GM18499 (cell line): ENCODE measurements at regions not wholly inside any gene's neighbourhood (a gene's known extent, or its start where the extent isn't known, plus 50 kb on each side); places are given as distances from the start of the nearest gene placed in this dataset.

Experiments
- ATAC-seq: cut with Tn5 transposase; IDR thresholded peaks from one replicate; pipeline ENCODE4 v1.9.1; 2021; ENCODE audit warnings: moderate number of reproducible peaks; ENCODE audit not compliant: insufficient read depth, unreplicated experiment

DNA sequence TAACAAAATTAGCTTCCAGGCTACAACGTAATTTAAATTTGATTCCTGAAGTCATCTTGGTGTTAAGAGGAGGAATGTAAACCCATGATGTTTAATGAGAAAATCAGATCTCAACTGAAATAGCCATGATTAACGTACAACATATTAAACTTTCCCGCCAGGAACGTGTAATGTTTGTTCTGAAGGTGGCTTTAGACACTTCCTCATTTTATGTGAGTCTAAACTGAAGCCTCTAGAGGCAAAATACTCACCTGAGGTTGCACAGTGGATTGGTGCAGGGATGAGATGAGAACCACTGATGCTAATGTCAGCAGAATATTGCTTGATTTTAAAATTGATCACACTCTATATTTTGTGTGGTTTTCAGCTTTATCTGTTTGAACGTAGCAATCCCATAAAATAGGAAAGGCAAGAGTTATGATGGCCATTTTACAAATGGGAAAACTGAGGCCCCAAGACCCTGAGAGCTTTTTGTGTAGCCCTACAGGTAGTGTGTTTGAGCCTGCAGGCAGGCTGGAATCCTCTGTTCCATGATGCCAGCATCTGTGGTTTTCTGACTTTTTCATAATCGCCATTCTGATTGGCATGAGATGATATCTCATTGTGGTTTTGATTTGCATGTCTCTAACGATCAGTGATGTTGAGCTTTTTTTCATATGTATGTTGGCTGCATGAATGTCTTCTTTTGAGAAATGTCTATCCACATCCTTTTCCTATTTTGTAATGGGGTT lies 243.7 kb upstream of the BMPER start:
- no peak for ATAC-seq

DNA sequence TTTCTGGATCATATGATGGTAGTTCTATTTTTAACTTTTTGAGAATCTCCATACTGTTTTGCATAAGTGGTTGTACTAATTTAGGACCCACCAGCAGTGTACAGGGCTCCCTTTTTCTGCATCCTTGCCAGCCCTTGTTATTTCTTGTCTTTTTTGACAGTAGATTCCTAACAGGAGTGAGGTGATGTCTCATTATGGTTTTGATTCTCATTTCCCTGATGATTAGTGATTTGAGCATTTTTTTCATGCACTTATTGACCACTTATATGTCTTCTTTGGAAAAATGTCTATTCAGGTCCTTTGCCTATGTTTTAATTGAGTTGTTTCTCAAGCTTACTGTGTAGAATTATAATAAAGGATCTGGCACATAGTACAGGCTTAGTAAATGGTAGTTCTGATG lies 238.8 kb upstream of the BMPER start:
- no peak for ATAC-seq

GRCh38 chr7:33667196-33667595 lies 238.1 kb upstream of the BMPER start:
- no peak for ATAC-seq

DNA sequence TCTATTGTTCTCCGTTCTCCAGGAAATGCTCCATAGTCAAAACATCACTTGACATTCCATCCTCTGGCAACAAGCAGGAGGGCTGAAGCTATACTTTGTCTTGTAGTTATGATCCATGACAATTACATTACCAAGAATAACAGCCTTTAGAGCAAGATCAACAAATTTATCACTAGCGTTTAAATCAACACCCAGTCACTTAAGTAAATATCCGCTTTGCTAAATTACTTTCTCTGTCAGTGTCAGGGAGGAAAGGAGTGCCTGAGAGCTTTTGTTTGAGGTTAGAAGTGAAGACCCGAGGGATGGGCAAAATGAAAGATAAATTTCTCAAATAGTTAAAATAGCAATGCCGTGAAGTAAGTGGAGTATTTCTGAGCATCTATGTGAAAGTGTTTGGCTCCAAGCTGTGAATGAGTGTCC lies 236.1 kb upstream of the BMPER start:
- ATAC-seq: no peak

GRCh38 chr7:33671531-33672262 lies 233.6 kb upstream of the BMPER start:
- ATAC-seq: peak; percentile 66

- no peak for ATAC-seq
Measured at GRCh38 chr7:33673029-33673700, 232.2 kb upstream of the BMPER start.

- no peak for ATAC-seq
Measured at GRCh38 chr7:33674804-33675411, 230.4 kb upstream of the BMPER start.

GRCh38 chr7:33677556-33677955 lies 227.8 kb upstream of the BMPER start:
- ATAC-seq: no peak

- ATAC-seq: no peak
Measured at GRCh38 chr7:33678569-33679335, 226.6 kb upstream of the BMPER start.

GRCh38 chr7:33680682-33681081 lies 224.7 kb upstream of the BMPER start:
- ATAC-seq: no peak

DNA sequence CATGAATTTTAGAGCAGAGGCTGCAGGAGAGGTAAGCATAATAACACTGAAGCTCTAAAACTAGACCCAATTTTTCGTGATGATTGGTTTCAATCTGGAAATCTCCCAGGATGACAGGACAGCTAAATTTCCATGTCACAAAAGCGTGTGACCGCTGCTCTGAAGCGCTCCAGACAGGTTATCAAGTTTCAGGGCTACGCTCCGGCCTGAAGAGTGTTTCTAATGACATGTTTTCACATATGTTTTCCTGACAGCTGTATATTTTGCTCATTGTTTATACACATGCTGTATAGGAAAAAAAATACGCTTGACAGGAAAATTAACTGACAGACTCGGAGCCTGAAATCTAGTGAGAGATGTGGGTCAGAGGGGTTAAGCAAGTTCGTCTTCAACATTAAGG lies 219.8 kb upstream of the BMPER start:
- ATAC-seq: no peak

DNA sequence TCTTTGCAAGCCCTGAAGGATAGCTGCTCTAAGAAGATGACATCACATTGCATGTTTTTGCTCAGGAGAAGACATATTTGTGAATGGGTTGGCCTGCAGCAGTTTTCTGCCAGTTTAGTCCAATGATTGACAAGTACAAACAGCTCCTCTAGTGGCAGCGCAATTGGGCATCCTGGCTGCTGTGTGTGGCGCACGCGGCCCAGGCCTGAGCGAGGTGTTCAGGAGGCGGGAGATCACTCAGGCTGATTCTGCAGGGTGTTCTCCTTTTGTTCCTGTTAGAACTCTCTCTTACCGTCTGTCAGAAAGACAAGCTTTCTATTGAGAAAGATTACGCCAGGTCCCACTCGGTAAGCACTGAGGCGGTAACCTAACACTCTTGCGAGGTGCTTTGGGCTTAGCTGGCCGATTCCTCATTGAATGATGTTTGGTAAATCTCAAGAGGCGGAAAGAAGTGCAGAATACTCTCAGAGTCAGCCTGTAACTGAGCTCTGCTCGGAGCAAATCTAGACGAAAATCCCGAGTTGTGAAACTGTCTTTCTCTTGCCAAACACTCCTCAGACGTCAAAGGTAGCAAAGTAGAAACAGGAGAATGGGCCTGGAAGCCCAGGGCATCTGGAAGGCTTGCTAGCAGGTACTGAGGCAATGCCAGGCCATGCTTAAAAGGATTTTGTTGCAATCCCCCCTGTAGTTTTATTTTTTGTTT lies 219.2 kb upstream of the BMPER start:
- ATAC-seq: no peak

DNA sequence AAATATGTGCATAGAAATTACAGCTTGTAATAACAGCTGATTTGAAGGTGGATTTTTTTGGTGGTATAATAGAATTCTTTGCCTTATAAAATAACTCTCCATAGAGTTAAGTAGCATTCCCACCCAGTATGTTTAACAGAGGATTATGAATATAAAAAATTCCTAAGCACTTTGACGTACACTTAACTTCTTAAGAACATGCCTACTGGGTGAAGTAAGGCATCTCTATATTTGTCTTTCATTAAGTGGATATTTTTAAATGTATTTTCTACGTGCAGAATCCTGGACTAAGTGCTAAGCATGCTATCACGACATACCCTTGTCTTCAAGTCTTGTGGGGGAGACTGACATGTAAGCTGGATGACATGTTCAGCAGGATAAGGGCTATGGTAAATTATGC lies 217.7 kb upstream of the BMPER start:
- no peak for ATAC-seq

DNA sequence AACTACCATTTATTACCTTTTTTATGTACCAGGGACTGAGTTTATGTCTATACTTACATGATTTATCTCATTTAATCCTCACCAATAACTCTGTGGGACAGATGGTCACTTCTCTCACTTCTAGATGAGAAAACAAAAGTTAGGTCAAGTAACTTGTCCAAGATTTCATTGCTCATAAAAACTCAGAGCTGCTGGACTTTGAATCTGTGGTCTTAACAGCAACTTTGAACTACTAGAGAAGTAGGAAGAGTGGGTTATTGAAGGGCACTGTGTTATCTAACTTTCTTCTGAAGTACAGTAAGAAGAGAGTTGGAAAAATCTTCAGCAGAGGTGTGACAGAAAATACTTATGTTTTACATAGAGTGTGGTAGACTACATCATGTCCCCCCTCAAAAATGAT lies 214.2 kb upstream of the BMPER start:
- ATAC-seq: no peak

GRCh38 chr7:33692956-33693355 lies 212.4 kb upstream of the BMPER start:
- ATAC-seq: no peak

GRCh38 chr7:33694006-33694405 lies 211.3 kb upstream of the BMPER start:
- no peak for ATAC-seq

DNA sequence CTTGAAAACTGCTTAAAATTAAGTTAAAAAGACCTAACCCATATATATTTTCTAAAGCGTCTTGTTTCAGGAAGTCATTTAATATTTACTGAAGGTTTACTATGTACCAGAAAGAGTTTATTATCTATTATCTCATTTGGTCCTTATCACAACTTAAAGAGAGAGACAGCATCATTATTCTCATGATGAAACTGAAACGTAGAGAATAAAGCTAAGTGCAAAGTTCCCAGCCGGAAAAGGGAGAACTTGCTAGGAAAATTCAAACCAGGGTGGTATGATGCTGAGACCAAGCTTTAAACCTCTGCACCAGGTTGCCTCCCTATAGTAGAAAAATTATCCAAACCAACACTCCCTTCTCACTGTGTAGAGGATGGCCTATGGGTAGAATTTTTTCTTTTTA lies 207.7 kb upstream of the BMPER start:
- no peak for ATAC-seq

DNA sequence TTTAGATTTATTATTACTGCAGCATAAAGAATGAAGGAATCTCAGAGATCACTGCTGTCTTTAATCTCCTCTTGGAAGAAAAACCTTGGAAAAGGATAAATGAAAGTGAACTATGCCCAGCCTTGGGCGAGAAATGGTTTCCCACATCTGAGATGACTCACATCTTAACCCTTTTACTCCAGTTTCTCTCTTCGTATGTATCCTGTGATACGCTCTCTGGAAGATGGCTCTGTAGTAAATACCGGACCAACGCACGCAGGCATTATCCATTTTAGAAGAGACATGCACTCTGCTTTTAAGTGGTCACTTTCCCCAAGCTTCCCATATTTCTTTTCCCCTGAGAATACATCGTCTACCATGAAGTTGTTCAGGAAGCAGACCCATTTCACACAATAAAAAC lies 207.3 kb upstream of the BMPER start:
- ATAC-seq: no peak

DNA sequence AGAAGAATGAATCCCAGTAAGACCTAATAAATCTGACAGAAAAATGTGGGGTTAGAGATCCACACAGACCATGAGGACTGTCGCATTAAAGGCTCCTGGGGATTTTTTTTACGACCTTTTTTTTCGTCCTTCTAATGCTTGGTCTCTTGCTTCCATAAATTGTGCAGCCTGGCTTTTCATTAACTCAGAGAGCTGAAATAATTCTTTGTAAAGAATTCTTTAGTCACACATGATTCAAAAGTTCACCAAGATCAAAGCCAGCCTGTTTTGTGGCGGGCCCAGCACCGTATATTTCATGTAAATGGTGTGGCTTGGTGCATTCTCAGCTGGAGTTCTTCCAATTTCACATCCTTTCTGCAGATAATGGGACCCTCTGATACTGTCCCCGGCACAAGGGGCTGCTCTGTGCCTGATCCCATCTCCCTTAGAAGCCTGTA lies 206.6 kb upstream of the BMPER start:
- ATAC-seq: no peak
